Stimulated activated CD8-positive, alpha-beta memory T cell treated with anti-CD3 and anti-CD28 coated beads, Interleukin-7, amount 100 ng/mL, for 1 hour (primary cell): ENCODE measurements at regions not wholly inside any gene's neighbourhood (a gene's known extent, or its start where the extent isn't known, plus 50 kb on each side); places are given as distances from the start of the nearest gene placed in this dataset.
"Not testable (repeated sequence)": the region's sequence is repeated elsewhere in the genome, so short reads cannot be mapped to it uniquely, and the experiment has no call there.

Experiments used
- DNase-seq, 2 donors: peaks; one replicate each; pipeline ENCODE4 v3.0.0-alpha.2; 2020; ENCODE audit warnings: low read depth in 2 of 2

DNA sequence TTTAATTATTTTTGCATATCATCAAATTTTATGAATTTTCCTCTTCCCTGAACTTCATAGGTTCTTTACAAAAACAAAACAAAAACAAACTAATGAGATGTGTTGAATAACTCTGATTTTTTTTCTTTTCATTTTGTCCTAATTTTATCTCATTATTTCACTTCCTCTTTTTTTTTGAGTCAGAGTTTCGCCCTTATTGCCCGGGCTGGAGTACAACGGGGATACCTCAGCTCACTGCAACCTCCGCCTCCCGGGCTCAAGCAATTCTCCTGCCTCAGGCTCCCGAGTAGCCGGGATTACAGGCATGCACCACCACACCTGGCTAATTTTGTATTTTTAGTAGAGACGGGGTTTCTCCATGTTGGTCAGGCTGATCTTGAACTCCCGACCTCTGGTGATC lies 1633.3 kb downstream of the CDH8 start:
- not testable (repeated sequence) for DNase-seq

DNA sequence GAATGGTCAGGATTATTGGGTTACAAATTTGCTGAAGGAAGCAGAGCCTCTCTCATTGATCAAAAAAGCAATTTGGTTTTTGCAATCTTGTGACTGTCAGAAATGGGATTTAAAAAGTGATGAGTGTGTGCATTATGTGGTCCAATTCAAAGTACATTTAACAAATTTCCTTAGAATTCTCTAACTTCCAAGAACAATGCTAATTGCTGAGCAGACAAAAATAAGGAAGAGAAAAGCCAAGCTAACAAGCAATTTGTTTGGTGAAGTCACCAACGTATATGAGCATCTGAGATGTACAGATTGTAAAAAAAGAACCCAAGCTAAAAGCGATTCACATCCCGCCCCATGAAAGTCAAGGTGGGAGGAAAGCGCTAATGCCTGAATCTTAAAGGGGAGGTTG lies 1643.9 kb downstream of the CDH8 start:
- DNase-seq = no peak

DNA sequence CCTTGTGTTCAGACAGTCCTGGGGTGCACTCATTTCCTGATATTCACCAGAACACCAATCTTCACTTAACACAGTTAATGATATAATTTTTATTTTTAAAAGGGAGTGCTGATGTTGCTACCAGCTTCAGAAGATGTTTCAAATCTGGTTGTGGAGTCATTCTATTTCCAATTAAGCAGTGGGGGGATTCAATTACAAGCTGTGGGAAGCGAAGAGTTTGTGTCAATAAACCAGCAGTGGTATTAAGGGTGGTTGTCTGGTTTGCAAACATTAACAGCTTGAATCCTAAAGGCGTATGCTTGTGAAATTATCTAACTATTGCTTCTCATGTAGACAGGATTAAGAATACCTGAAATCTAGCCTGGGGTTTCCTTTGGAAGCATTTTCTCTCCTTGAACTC lies 1637.5 kb upstream of the GOT2 start:
- no peak for DNase-seq

DNA sequence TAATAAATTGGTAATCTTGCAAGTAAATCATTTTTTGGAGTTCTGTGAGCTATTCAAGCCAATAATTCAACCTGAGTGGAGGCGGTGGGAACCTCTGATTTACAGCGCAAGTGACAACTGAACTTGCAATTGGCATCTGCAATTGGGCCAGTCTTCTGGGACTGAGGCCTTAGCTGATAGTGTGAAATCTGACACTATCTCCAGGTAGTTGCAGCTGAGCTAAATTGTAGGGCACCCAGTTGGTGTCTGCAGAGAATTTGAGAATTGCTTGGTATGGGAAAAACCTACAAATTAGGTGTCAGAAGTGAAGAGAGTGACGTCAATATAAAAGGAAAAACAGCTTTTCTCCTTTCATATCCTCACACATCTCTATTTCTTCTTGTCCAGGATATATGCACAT lies 1633.6 kb upstream of the GOT2 start:
- DNase-seq = no peak

DNA sequence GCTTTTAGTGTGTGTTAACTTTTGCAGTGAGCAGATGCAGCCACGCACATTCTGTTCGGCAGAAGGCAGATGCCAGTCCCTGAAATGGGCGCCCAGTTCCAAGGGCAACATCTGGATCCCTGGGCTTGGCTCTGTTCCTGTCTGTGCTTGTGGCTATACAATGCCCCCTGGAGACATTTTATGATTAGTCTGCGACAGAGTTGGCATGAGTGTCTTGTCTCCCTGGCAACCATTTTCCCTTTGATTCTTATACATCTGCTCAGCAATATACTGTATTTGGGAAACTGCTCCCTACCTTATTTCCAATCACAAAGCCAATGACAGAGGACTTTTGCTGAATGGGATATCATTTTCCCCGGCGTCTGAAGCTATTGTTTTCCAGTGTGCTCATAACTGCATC lies 1629.5 kb upstream of the GOT2 start:
- DNase-seq = no peak

DNA sequence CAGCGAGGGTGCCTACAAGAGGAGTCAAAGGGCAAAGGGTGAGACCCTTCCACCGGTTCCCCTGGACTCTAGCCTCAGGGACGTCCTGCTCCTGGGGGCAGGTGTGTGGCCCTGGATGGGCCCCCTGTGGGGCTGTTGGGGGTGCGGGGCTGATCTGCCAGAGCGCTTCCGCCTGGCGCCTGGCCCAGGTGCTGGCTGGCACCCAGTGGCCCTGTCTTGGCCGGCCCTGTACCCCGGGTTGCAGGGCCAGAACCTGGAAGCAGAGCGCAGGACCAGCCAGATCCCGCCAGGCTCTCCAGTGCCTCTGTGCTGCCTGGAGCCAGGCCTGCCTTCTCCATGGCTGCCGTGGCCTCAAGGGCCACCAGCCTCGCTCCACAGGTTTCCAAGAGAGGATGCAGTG lies 1625.8 kb upstream of the GOT2 start:
- not testable (repeated sequence) for DNase-seq

DNA sequence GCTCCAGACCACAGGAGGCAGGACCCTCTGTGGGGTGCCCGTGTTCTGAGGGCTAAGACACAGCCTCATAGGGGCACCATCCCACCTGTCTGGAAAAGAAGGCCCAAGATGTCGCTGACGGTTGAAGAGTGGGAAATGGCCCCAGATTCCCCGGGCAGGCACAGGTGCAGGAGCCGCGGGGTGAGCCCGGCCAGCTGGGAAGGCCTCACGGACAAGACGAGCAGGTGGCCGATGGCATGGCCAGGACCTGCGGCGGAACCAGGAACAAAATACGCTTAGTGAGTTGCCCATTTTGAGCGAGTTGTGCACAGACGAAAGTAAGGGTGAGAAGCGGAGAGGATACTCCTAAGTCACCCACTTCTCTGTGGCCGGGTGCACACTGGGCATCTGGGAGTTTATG lies 1625.3 kb upstream of the GOT2 start:
- not testable (repeated sequence) for DNase-seq

DNA sequence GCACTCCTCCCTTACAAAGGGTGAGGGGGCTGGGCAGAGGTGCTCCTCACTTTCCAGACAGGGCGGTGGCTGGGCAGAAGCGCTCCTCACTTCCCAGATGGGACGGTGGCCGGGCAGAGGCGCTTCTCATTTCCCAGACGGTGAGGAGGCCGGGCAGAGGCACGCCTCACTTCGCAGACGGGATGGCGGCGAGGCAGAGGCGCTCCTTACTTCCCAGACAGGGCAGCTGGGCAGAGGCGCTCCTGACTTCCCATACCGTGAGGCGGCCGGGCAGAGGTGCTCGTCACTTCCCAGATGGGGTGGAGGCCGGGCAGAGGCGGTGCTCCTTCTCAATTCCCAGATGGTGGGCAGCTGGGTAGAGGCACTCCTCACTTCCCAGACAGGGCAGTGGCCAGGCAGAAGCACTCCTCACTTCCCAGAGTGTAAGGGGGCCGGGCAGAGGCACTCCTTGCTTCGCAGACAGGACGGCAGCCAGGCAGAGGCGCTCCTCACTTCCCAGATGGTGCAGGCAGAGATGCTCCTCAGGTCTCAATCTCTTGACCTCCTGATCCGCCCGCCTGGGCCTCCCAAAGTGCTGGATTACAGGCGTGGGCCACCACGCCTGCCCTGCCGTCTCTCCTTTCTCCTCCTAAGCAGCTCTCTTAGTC lies 1623.9 kb upstream of the GOT2 start:
- DNase-seq = not testable (repeated sequence)

DNA sequence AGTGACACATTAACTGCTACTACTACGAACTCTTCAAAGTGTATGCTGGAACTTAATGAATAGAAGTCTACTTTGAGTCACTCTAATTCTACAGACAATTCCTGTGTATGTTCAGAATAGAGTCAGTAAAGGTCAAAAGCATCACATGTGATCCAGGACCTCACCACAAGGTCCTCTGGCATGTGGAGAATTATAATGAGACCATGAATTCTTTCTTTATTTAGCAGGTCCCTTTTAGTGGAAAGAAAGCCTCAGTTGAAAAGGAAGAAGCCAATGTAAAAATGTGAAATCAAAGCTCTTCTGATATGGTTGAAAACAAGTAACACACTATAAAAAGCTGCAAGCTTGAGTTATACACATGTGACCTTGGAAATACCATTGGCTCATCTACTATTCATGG lies 1612.1 kb upstream of the GOT2 start:
- no peak for DNase-seq

DNA sequence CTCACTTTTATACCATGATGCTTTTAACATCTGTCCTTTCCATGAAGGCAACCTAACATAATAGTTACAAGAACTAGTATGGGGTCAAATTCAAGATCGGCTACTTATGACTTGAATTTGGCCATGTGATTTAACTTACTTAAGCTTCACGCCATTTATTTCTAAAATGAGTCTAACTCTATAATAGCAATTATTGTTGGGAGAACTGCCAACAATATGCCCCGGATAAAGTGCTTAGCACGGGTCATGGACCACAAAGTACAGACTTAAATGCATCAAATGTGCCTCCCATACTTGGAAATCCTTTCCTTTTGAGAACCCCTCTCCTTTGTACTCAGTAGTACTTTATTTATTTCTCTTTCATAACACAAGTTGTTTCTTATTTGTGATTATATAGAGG lies 1603.6 kb upstream of the GOT2 start:
- no peak for DNase-seq

DNA sequence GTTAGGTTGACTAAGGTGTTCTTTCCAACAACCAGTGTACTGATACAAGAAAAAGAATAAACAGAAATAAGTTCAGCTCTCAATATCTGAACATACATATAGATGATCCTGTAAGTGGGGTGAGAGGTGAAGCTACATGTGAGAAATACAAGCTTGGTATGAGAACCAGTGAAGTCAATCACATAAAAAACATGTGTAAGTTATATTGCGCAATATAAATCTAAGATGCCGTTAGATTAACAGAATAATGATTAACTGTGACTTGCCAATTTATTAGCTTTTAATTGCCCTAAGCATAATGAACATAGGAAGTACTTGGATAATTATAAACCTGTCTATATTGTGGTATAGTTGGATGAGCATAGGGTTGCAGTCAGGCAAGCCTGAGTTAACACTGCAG lies 1597.1 kb upstream of the GOT2 start:
- DNase-seq = no peak

DNA sequence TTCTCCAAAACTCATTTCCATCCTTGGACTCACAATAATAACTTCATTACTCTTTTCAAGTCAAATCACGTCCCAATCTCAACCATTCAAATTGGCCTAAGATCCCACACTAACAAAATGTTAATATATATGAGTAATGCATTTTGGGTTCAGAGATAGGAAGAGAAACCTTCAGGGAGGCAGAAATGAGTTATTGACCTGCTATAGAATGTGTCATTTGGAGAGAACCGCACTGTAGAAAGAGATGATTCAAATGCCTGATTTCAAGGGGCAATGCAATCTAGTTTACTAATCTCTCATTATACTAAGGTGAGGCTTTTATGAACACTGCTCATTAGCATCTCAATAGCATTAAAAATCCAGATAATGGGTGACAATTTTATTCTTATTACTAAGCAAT lies 1595.0 kb upstream of the GOT2 start:
- DNase-seq = no peak

DNA sequence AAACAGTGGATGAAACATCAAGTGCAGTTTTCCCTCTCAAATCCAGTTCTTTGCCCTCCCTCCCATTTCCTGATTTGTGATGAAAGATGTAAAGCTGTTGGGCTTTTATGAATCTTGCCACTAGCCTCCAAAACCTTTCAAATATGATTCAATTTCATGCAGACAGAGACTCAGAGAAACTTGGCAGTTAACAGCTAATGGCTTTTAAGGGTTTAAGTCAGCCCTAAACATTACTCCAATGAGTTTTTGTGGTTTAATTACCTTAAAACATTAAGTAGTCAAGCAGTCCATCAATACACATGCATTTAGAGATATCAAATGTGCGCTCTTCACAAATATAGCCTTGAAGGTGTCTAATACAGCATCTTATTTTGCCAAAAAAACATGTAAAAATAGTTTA lies 1594.0 kb upstream of the GOT2 start:
- no peak for DNase-seq

DNA sequence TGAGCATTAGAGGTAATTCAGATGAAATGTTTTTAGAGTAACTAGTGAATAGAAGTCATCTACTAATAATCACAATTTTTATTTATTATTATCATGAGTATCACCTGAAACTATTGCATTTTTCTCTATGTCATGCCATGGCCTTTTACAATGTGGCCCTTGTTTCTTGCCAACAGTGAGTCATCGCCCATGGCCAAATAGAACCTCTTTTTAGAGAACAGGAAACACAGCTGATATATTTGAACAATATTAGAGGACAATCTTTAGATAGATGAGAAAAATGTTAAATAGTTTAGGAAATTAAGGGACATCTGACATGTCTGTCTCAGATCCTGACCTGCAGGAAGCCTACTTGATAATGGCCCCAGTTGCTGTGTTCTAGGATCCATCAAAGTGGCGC lies 1584.4 kb upstream of the GOT2 start:
- DNase-seq = no peak

DNA sequence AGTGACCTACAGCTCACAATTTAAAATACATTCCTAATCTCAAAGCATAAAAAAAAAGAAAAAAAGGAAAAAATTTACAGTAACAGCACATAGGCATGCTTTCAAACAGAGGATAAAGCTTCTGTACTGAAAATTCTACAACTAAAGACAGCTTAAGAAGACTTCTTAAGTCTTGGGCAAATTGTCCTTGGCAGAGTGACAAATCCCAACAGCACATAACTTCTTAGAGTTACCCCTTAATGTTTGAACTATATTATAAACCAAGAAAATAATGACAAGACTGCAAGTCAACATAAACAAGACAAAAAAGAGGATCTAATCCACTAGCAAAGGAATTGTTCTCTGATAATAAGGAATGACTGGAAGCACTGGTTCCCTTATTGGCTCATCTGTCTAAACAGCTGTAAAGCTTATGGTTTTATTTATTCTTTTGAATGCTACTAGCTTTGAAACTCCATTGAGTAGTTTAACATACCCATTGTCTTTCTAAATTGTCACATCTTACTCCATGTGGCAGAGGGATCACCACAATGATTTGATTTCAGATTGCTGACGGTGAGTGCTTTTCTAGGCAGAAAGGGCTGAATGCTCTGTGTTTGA lies 1576.8 kb upstream of the GOT2 start:
- DNase-seq = no peak

DNA sequence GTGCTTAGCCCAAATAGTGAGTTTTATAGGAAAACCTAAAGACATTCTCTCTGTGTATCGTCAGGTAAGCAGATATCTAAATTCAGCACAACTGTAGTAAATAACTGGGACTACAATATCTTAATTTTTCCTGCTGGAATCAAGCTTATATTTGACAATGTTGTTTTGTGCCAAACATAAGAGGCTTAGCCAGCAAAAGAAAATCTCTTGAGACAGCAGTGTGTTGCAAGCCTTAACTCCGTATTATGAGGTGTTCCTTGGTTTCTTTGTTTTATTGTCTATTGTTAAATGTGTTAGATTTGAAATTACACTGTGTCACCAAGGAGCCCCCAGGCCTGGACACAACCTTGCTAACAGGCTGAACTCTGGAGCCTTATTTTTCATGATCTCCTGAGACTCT lies 1570.6 kb upstream of the GOT2 start:
- DNase-seq = no peak

DNA sequence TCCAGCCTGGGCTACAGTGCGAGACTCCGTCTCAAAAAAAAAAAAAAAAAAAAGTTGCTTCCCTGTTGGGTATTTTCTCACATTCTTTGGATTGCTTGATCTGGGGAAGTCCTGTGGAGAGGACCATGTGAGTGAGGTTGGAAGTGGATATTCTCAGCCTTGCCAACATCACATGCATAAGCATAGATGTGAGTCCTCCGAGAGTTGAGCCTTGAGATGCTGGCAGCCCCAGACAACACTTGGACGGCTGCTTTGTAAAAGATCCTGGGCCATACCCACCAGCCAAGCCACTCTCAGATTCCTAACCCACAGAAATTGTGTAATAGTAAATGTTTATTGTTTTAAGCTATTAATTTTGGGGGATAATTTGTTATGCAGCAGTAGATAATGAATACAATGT lies 1570.0 kb upstream of the GOT2 start:
- DNase-seq = no peak

DNA sequence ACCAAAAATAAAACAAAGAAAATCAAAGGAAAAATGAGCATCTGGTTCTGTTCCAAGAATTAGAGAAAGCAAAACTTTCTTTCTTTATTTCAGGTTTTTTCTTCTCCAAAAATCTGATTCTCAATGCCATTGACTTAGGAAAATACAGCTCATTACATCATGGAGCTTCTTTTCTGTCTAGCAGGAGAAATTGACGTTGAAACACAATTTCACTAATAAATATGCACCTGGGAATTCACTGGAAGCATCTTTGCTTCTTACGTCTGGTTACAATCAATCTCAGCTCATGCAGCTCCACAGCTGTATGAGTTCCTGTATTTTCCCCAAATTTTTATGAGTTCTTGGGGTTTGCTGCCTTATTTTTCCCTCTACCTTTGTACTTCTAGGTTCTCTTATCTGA lies 1568.6 kb upstream of the GOT2 start:
- no peak for DNase-seq

DNA sequence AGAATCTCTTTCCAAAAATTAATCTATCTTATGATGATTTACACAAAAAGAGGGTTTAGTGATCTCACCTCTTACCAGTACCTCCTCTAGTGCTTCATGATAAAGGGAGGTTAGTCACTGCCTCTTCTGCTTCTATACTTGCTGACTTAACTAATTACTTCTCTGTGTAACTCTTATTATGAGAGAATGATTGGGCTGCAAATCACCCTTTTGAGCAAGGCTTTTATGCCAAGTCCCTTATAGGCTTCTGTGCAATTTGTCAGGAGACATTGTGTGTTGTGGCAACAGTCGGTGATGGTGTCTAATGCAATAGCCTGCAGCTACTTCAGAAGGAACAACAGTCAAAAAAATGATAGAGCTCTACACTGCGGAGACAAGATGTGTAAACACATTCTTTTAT lies 1568.1 kb upstream of the GOT2 start:
- no peak for DNase-seq

DNA sequence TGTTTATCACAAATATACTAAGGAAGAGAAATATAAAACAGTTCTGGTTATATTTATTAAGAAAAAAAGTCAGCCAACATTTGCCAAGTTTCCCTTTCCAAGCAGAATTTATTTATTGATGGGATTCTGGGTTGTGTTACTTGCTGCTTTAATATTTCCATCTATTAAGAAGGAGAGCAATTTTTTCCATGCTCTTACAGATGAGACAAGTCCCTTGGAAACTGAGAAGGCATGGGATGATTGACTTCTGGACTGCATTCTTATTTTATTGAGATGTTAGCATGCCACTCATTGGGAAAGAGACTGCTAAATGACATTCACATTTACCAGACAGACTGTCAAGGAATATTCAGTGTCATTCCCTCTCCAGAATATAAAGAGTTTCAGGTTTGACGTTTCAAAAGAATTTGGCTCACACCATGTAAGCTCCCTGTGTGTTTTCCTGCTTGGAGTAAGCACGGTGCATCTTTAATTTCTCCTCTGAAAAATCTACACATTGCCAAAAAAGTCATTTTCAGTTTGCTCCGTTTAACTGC lies 1565.2 kb upstream of the GOT2 start:
- no peak for DNase-seq

DNA sequence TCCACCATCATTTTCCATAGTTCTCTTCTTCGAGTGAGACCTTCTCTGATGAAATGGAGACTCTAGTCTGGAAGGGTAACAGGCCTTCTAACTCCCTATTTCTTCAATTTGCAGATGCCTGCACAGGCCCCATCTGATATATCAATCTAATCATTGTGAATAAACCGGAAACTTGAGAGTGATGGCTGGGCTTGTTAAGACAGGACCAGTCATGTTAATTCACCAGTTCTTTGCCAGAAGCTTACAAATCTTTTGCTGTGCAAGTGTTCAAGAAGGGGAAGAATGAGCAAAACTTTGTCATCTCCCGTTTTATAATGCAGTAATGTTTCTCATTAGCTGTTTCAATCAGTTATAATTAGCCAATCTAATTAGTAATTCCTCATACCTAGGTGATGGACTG lies 1561.3 kb upstream of the GOT2 start:
- DNase-seq = no peak

DNA sequence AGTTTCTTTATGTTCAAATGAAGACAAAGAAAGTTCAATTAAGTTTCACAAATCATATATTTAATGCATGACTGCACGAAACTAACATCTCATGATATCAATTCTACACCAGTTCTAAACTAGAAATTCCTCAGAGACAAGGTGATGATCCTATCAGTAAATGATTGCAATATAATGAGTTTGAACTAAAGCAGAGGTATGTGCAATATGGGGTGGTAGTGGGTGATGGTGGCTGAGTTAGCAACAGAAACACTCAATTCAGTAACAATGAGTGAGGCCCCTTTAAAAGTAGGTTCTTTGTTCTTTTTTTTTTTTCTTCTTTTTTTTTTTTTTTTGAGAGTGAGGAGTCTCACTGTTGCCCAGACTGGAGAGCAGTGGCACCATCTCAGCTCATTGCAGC lies 1551.7 kb upstream of the GOT2 start:
- no peak for DNase-seq

DNA sequence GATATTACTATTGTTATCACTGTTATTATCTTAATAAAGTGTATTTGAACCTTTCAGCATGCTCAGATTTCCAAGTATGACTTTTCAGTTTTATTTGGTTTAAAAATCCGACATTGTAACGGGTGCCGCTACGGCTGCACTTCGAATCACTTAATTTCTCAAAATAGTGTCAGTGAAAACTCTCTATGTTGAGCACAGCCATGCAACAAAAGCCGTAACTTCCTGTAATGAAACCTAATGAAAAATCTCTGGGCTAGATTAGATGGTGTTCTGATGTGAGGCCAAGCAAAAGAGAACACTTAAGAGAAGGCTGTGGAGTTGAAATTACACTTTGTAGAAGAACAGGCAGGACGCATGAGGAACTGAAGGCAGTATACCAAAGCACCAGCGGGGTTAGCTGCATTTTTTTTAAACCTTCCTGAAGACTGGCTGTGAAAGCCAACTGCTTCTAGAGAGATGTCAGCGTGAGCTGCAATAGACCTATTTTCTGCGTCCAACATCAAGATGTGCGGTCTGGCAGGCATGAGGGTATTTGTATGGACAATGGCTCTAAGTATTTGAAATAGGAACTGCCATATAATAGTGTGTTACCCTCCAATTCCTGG lies 1545.0 kb upstream of the GOT2 start:
- DNase-seq = no peak
